ENCODE measurements at regions not wholly inside any gene's neighbourhood (a gene's known extent, or its start where the extent isn't known, plus 50 kb on each side); places are given as distances from the start of the nearest gene placed in this dataset.
"Not testable (repeated sequence)": the region's sequence is repeated elsewhere in the genome, so short reads cannot be mapped to it uniquely, and the experiment has no call there.

DNA sequence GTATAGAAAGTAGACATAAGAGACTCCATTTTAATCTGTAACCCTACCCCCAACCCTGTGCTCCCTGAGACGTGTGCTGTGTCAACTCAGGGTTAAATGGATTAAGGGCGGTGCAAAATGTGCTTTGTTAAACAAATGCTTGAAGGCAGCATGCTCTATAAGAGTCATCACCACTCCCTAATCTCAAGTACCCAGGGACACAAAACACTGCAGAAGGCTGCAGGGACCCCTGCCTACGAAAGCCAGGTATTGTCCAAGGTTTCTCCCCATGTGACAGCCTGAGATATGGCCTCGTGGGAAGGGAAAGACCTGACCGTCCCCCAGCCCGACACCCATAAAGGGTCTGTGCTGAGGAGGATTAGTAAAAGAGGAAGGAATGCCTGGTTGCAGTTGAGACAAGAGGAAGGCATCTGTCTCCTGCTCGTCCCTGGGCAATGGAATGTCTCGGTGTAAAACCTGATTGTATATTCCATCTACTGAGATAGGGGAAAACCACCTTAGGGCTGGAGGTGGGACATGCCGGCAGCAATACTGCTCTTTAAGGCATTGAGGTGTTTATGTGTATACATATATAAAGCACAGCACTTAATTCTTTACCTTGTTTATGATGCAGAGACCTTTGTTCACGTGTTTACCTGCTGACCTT lies 138.7 kb downstream of the KCNE4 start:
- H3K4me1 Mint-ChIP-seq (ENCODE audit: low read depth); H3K4me3 Mint-ChIP-seq (ENCODE audit: low read depth); H3K9me3 Mint-ChIP-seq; H3K27ac Mint-ChIP-seq; H3K27me3 Mint-ChIP-seq (ENCODE audit: low read depth); intact Hi-C loops (cut with micrococcal nuclease); H3K36me3 Mint-ChIP-seq (ENCODE audit: low read depth); DNase-seq (ENCODE audit: low spot score): not testable (repeated sequence)

DNA sequence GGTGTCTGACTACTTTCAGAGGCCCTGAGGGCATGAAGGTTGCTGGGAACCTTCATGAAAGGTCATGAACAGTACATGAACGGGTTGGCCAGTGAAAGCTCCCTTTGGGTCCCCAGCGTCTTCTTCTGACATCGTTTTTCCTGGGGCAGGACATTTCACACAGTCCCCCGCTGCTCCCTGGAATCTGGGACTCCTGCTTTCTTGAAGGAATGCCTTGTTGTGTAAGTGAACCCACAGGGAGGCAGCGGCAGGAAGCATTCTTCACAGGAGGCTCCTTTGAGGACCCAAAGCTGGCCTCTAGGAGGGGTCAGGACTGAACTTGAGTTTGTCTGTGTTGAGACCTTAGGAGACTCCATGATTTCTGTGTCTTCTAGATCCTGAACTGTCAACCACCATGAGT lies 144.3 kb downstream of the KCNE4 start:
- intact Hi-C loops (cut with micrococcal nuclease), result no loop called here
- Mint-ChIP-seq H3K4me3 (ENCODE audit: low read depth) (no peak overlapping the region), H3K27ac (no peak overlapping the region), H3K36me3 (ENCODE audit: low read depth) (no peaks in the 10 kb centered on the region), H3K27me3 (ENCODE audit: low read depth) (no peaks in the 10 kb centered on the region), H3K9me3 (no peaks in the 10 kb centered on the region), H3K4me1 (ENCODE audit: low read depth) (no peaks in the 10 kb centered on the region)
- DNase-seq (ENCODE audit: low spot score), result no peak

DNA sequence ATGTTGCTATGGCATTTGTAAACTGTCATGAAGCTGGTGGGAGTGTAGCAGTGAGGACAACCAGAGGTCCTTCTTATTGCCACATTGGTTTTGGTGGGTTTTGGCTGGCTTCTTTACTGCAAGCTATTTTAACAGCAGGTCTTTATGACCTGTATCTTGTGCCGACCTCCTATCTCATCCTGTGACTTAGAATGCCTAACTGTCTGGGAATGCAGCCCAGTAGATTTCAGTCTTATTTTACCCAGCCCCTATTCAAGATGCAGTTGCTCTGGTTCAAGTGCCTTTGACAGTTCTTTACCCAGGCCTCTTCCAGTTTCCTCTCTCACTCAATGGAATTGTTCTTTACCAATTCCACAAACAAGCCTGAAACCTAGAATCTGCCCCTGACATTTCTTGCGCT lies 145.1 kb downstream of the KCNE4 start:
- Mint-ChIP-seq H3K9me3 (no peaks in the 10 kb centered on the region), H3K36me3 (ENCODE audit: low read depth) (no peaks in the 10 kb centered on the region), H3K4me3 (ENCODE audit: low read depth) (no peak overlapping the region), H3K27ac (no peak overlapping the region), H3K4me1 (ENCODE audit: low read depth) (no peaks in the 10 kb centered on the region), H3K27me3 (ENCODE audit: low read depth) (no peaks in the 10 kb centered on the region)
- DNase-seq (ENCODE audit: low spot score), result no peak
- intact Hi-C loops (cut with micrococcal nuclease), result no loop called here

DNA sequence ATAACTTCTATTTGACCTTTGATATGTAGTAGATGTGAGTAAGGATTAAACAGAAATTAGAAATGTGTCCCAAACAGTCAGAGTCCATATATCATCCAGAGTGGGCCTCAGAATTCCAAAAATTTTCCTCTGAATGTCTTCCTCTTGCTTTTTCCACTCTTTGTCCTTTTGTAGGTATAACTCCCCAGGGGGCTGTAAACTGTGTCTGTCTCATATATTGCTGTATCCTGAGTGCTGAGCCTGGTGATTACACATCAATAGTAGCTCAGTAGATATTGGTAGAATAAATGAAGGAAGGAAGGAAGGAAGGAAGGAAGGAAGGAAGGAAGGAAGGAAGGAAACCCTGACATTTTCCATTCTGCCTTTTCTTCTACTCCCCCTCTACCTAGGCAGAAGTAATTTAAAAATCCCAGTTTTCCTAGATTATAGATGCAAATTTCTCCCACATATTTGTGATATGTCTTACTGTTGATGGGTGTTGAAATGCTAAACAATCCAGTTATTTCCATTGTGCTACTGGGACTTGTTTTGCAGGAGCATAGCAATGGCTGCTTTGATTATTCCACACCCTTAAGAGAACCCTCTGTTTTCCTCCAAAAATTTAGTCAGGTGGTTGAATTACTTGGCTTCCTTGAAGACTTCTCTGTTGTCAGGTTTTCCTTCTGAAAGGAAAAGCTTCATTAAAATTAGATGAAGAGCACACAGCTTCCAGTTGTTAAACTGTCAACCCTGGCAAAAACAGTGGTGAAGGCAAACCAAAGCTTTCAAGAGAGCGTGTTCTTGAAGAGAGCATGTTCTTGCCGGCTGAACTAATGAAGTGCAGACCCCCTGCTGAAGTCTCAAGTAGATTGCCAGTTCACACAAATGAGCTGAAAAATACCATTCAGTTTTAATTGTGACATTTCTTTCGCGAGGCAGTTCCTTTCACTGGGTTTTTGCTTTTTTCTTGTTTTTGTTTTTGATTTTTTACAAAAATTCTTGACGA lies 147.8 kb downstream of the KCNE4 start:
- Mint-ChIP-seq H3K27me3 (ENCODE audit: low read depth) (no peaks in the 10 kb centered on the region), H3K27ac (no peak overlapping the region), H3K4me3 (ENCODE audit: low read depth) (no peak overlapping the region), H3K9me3 (no peaks in the 10 kb centered on the region), H3K36me3 (ENCODE audit: low read depth) (no peaks in the 10 kb centered on the region), H3K4me1 (ENCODE audit: low read depth) (no peaks in the 10 kb centered on the region)
- DNase-seq (ENCODE audit: low spot score), result no peak
- intact Hi-C loops (cut with micrococcal nuclease), result no loop called here

DNA sequence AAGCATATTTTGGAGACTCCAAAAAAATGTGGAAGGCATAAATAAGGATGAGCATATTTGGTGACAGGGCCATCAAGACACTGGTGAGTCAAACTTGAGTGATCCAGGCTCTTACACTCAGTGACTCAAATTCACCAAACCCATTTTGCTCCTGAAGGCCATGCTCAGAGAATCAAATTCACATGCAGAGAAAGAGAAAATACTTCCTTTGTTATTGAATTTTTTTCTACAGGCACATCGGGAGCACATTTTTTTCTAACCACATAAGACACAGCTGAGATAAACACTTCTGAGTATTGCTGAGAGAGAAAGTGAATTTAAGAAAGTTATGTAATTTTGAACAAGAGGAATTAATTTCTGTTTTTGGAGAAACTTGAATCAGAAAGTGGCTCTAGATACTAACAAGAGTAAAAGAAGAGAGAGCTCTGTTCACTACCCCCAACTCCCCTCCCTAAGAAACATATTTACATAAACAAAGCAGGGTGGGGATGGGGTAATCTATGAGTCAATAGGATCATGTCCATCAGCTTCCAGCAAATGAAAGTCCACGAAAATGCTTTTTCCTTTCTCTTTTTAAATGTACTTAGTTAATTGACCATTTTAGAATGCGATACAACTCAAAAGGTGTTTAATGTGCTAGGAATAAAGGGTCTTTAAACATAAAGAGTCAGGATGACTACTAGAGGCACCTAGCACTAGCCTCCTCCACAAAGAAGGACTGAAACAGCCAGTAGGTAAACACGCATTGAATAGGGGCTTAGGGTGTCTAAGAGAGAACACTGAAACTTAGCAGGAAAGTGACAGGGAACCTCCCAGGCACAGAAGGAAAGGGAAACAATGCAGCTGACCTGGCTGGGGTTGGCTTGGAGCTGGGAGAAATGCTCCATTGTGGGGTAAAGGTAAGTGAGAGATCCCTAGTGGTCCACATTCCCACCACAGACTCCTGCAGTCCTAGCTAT lies 152.3 kb downstream of the KCNE4 start:
- Mint-ChIP-seq H3K36me3 (ENCODE audit: low read depth) (no peaks in the 10 kb centered on the region), H3K9me3 (no peaks in the 10 kb centered on the region), H3K4me3 (ENCODE audit: low read depth) (no peak overlapping the region), H3K27ac (no peak overlapping the region), H3K27me3 (ENCODE audit: low read depth) (no peaks in the 10 kb centered on the region), H3K4me1 (ENCODE audit: low read depth) (no peaks in the 10 kb centered on the region)
- DNase-seq (ENCODE audit: low spot score), result no peak
- intact Hi-C loops (cut with micrococcal nuclease), result no loop called here

DNA sequence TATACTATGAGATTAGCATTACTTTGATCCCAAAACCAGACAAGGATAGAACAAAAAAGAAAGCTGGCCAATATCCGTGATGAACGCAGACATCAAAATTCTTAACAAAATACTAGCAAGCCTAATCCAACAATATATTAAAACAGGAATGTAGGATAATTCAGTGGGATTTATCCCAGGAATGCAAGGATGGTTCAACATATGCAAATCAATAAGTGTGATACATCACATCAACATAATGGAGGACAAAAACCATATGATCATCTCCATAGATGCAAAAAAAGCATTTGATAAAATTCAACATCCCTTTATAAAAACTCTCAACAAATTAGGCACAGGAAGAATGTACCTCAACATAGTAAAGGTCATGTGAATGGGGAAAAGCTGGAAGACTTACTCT lies 158.5 kb downstream of the KCNE4 start:
- H3K27me3 Mint-ChIP-seq (ENCODE audit: low read depth), result no peaks in the 10 kb centered on the region
- no peak overlapping the region for H3K4me3 Mint-ChIP-seq (ENCODE audit: low read depth)
- no peak for DNase-seq (ENCODE audit: low spot score)
- intact Hi-C loops (cut with micrococcal nuclease), result no loop called here
- no peak overlapping the region for H3K27ac Mint-ChIP-seq
- H3K4me1 Mint-ChIP-seq (ENCODE audit: low read depth), result no peaks in the 10 kb centered on the region
- no peaks in the 10 kb centered on the region for H3K36me3 Mint-ChIP-seq (ENCODE audit: low read depth)
- no peaks in the 10 kb centered on the region for H3K9me3 Mint-ChIP-seq

DNA sequence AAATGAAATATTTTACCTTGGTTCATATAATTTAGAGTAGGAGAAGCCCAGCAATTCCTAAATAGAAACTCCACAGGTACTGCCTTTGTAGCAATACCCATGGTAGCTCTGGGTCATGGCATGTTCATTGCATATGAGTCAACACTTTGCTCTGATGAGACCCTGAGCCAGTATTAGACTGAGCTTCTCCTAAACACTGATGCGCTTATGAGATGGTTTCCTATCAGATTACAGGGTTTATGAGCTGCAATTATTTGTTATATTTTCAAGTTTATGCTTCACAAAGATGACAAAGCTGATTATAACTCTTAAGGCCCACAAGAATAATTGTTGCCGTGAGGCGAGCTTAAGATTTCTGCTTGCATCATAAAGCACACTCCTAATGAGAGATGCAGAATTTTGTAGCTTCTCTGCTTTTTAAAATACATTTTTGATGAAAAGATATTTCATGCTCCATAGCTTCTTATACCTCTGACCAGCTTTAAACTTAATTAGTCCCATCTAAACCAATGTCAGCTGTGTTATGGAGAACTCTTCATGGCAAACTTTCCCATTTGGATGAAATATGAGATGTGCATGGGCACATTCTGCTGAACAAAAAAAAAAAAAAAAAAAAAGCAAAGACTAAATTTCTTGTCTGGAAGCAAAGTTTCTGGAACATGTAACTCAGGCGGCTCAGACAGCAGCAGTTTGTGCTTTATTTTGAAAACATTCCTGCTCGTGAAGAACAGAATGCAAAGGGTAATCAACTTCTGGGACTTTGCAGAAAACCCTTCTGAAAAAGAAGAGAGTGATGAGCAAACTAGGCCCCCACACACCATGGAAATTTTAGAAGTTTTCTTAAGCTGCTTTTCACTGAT lies 162.6 kb downstream of the KCNE4 start:
- no peak for DNase-seq (ENCODE audit: low spot score)
- intact Hi-C loops (cut with micrococcal nuclease), result no loop called here
- Mint-ChIP-seq H3K27ac (no peak overlapping the region), H3K9me3 (no peaks in the 10 kb centered on the region), H3K36me3 (ENCODE audit: low read depth) (no peaks in the 10 kb centered on the region), H3K27me3 (ENCODE audit: low read depth) (no peaks in the 10 kb centered on the region), H3K4me1 (ENCODE audit: low read depth) (no peaks in the 10 kb centered on the region), H3K4me3 (ENCODE audit: low read depth) (no peak overlapping the region)

DNA sequence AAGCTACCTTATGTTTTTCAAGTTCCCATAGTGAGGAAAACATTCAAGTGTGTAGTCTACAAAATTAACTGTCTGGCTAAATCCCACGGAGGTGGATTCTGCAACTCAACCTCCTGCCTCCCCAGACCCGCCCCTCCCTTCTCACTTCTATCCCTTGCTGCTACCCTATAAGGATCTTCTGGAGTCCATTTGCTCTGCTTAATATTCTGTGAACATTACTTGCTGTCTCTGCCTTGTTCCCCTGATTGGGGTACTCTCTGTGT lies 163.2 kb downstream of the KCNE4 start:
- intact Hi-C loops (cut with micrococcal nuclease), result no loop called here
- no peaks in the 10 kb centered on the region for H3K27me3 Mint-ChIP-seq (ENCODE audit: low read depth)
- H3K4me3 Mint-ChIP-seq (ENCODE audit: low read depth), result no peak overlapping the region
- H3K36me3 Mint-ChIP-seq (ENCODE audit: low read depth), result no peaks in the 10 kb centered on the region
- H3K27ac Mint-ChIP-seq, result no peak overlapping the region
- no peak for DNase-seq (ENCODE audit: low spot score)
- no peaks in the 10 kb centered on the region for H3K9me3 Mint-ChIP-seq
- H3K4me1 Mint-ChIP-seq (ENCODE audit: low read depth), result no peaks in the 10 kb centered on the region

DNA sequence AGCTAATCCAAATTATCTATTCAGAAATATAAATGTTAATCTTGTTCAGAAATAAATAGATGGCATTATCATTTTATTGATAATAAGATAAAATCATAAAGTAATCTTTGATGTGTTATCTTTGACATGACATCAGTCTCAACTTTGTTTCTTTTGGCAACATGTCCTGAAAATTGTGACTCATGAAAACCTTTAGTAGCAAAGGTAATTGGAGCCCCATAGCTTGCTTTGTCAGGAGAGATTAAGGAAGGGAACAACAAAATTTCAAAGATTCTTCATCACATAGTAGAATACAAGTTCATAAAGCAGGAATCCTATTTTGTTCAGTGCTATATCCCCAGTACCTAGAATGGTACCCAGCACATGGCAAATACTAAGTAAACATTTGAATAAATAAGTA lies 165.4 kb downstream of the KCNE4 start:
- Mint-ChIP-seq H3K4me3 (ENCODE audit: low read depth) (no peak overlapping the region), H3K27me3 (ENCODE audit: low read depth) (no peaks in the 10 kb centered on the region), H3K27ac (no peak overlapping the region), H3K4me1 (ENCODE audit: low read depth) (no peaks in the 10 kb centered on the region), H3K36me3 (ENCODE audit: low read depth) (no peaks in the 10 kb centered on the region), H3K9me3 (no peaks in the 10 kb centered on the region)
- no peak for DNase-seq (ENCODE audit: low spot score)
- intact Hi-C loops (cut with micrococcal nuclease), result no loop called here

DNA sequence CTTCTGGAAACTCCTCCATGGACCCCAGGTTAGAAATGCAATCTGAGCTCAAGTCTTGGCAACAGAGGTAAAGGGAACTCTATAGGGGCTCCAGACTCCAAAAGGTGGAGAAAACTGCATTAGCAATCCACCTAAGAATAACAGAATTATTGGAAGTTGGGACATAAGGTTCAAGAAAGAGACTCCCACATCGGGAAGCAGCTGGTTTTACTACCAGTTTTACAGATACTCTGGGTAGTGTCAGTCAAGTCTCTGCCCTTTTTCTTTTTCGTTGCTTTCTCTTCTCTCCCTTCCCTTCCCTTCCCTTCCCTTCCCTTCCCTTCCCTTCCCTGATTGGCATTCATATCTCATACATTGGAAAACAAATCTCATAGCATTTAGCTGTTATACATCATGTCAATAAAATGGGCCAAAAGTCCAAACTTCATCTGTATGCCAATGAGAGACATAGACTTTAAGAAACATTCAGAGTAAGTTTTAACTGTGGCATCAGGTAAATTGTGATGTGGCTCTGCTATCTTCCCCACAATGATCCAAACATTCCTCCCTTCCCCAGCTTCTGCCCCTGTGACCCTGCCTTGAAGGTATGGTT lies 166.7 kb downstream of the KCNE4 start:
- no peak for DNase-seq (ENCODE audit: low spot score)
- H3K4me1 Mint-ChIP-seq (ENCODE audit: low read depth), result no peaks in the 10 kb centered on the region
- no peak overlapping the region for H3K27ac Mint-ChIP-seq
- no peaks in the 10 kb centered on the region for H3K27me3 Mint-ChIP-seq (ENCODE audit: low read depth)
- H3K9me3 Mint-ChIP-seq, result no peaks in the 10 kb centered on the region
- intact Hi-C loops (cut with micrococcal nuclease), result no loop called here
- no peaks in the 10 kb centered on the region for H3K36me3 Mint-ChIP-seq (ENCODE audit: low read depth)
- H3K4me3 Mint-ChIP-seq (ENCODE audit: low read depth), result no peak overlapping the region

DNA sequence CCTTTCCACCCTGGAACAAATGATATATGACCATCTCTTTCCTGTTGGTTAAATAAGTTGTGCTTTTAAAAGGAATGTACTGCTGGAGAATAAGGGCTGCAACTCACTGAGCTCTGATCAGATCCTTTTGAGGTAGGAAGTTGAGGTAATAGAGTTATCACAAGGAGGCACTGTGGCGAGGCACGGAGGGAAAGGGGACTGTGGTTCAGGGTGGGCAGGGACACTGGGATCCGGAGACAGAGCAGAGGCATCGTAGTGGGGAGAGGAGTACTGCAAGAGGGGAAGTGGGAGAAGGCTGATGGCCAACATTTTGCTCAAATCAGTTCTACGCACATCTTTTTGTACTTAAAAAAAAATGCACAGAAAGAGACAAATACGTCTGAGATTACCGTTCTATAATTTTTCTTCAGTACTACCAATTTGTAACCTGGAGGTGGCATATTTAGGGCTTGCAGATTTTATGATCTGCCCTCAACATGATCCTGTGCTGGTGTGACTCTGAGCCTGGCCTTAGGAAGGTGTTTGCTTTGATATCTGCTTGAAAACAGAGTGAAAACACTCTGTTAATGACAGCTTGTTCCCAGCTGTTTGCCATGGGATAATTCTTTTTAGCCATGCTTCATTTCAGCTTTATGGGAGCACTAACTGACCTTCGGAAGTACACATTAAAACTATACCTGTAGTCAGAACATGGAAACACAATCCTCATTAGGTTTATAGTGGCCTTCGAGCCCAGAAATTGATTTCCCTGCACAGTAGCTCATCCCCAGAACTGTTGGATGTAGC lies 168.1 kb downstream of the KCNE4 start:
- no peak overlapping the region for H3K27ac Mint-ChIP-seq
- H3K4me1 Mint-ChIP-seq (ENCODE audit: low read depth), result no peaks in the 10 kb centered on the region
- no peaks in the 10 kb centered on the region for H3K36me3 Mint-ChIP-seq (ENCODE audit: low read depth)
- H3K4me3 Mint-ChIP-seq (ENCODE audit: low read depth), result no peak overlapping the region
- DNase-seq (ENCODE audit: low spot score), result no peak
- no peaks in the 10 kb centered on the region for H3K9me3 Mint-ChIP-seq
- intact Hi-C loops (cut with micrococcal nuclease), result no loop called here
- H3K27me3 Mint-ChIP-seq (ENCODE audit: low read depth), result no peaks in the 10 kb centered on the region

DNA sequence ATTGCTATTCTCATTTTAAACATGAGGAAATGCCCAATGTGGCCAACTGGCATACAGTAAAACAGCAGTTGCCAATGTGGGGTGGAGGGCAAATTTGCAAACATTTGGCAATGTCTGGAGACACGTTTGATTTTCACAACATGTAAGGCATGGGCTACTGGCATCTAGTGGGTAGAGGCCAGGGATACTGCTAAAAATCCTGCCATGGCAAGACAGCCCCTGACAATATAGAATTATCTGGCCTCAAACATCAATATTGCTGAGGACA lies 168.6 kb downstream of the KCNE4 start:
- no peak overlapping the region for H3K4me3 Mint-ChIP-seq (ENCODE audit: low read depth)
- intact Hi-C loops (cut with micrococcal nuclease), result no loop called here
- H3K36me3 Mint-ChIP-seq (ENCODE audit: low read depth), result no peaks in the 10 kb centered on the region
- no peak for DNase-seq (ENCODE audit: low spot score)
- H3K27me3 Mint-ChIP-seq (ENCODE audit: low read depth), result no peaks in the 10 kb centered on the region
- no peaks in the 10 kb centered on the region for H3K9me3 Mint-ChIP-seq
- H3K27ac Mint-ChIP-seq, result no peak overlapping the region
- H3K4me1 Mint-ChIP-seq (ENCODE audit: low read depth), result no peaks in the 10 kb centered on the region

All from activated T-helper 2 cell treated with anti-CD3 and anti-CD28 coated beads, Interferon-gamma antibody, Interleukin-2, Interleukin-4, amounts not matched to agents 10 μg/mL and 5 μg/mL and 100 μg/mL, durations not matched to agents 14 hours and 24 hours and 36 hours (primary cell).